ENCODE measurements at regions not wholly inside any gene's neighbourhood (a gene's known extent, or its start where the extent isn't known, plus 50 kb on each side); places are given as distances from the start of the nearest gene placed in this dataset.

DNA sequence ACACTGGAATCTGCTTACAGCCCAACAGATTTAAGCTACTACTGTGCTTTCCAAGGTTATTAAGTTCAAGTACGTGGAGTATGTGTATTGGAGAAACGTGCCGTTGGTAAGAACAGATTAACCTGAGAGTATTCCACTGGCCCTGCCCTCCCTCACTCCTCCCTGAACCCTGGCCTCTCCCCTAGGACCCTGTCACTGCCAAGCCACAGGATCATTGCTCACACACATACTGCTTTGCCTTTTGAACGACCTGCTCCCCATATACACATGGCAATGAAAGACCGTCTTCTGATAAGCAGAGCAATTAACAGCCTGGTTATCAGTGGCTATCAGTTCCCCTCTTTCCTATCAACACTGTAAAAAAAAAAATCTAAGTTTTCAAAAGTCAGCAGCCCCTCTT lies 458.9 kb upstream of the DYNLRB2 start:
- DNase-seq (ENCODE audit: low read depth in 2 of 2): no peak

DNA sequence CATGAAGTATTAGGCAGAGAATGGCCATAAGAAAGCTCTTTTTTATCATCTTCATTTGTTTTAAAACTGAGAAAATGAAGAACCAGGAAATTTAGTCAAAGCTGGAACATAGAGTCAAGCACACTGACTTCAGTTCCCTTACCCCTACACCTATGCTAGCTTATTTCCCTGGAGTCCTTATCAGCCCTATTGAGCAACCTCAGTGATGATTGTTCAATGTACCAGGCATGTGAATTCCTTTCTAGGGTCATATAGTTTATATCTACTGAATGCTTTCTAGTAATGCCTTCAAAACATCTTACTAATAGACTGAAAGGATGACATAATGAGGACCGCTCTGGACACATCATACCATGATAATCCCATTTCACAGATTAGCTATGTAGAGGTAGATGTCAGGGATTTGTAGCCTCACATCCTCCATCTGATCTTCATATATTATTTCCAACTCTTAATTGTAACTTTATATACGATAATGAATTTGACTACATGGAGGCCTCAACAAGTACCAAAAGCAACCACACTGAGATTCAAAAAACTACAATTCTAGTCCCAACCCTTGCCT lies 460.4 kb upstream of the DYNLRB2 start:
- no peak for DNase-seq (ENCODE audit: low read depth in 2 of 2)

DNA sequence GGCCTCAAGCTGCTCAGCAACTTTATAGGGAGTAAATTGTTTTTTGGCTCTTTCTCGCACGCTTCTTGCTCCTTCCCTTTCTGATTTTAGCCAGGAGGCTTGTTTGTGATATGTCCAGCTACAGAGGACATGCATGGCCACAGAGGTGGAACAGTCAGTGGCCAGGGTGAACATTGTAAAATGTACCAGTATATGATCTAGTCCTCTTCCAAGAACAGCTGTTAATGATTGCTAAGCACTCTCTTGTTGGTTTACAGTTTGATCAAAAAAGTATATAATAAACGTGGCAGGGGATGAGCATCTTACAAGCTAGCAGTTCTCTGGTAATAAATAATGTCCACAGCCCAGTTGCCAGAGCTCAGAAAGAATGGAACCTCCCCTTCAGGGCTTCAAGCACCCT lies 461.7 kb upstream of the DYNLRB2 start:
- DNase-seq (ENCODE audit: low read depth in 2 of 2): no peak

DNA sequence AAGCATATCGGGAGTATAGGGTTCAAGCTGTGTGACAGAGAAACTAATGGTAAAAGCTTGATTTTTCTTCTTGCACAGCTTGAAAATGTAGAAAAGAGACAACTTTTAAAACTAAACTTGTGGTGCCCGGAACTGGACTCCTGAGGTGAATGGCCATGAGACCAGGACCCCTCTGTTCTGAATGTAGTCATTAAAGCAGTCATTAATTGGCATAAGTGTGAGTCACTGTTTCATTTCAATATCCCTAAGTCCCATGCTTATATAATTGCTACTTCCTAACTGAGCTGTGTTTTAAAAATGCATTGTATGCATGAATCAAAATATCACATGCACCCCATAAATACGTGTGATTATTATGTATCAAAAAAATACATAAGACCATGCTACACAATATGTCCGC lies 463.1 kb upstream of the DYNLRB2 start:
- DNase-seq (ENCODE audit: low read depth in 2 of 2): no peak

DNA sequence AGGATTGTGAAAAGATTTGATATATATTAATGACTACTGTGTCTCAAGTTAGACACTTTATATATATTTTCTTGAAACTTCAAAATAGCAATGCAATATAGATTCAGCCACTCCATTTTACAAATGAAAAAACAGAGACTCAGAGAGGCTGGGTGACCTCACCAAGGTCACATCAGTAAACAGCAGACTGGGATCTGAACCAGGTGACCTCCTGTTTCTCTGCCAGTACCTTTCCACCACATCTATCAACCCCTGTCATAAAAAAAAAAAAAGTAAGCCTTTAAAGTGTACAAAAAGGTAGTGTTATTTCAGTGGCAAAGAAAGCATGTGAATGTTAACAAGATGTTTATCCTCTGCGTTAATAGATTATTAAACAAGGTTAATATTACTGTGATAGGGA lies 466.5 kb upstream of the DYNLRB2 start:
- no peak for DNase-seq (ENCODE audit: low read depth in 2 of 2)

DNA sequence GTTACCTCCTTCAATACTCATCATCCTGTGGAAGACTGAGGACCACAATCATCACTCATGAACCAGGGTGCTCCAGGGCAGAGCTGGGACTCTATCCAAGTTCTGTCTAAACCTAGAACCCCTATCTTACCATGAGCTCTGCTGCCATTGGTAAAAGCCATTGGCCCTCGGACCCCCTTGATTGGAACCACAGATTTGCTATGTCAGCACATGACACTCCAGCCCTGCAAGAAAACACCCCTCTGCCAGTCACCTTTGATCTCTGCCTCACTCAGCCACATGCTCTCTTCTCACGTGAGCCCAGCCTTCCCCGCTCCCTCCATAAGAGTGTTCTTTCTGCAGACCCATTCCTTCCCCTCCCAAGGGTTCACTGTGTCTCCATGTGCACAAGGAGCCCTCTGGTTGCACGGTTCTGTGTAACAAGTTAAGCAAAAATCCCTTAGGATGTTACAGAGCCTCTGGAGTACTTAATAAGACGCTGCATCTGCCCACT lies 468.8 kb upstream of the DYNLRB2 start:
- DNase-seq (ENCODE audit: low read depth in 2 of 2): no peak

DNA sequence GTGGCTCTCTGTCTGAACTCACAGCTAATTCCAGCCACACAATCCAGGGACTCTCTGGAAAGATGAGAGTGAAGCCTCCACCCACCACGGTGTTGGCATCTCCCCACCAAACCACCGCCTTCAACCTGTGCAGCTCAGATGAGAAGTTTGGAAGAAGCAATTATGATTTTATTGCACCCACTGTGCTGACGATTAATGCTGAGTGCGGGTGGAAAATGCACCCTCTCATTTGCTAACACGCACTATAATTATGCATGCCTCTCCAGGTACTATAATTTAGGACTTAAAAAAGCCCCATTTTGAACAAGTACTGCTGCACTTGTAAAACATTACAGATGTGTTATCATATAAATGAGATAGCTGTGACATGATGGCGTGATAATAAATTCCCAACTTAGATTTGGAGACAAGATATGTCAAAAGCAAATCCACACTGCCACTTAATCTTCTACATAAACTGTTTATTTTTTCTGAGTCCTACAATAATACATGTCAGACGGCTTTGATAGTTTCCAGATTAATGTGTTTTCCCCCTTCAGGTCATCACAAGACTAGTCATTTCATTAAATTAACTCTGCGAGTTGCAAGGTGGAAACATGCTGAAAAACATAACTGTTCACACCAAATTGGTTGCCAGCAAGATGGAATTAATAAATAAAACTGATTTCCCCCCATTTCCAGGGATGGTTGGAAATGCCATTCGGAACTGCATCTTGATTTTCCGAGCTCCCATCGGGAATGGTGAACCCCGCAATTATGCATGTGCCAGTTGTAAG lies 466.5 kb upstream of the MAF start:
- no peak for DNase-seq (ENCODE audit: low read depth in 2 of 2)

DNA sequence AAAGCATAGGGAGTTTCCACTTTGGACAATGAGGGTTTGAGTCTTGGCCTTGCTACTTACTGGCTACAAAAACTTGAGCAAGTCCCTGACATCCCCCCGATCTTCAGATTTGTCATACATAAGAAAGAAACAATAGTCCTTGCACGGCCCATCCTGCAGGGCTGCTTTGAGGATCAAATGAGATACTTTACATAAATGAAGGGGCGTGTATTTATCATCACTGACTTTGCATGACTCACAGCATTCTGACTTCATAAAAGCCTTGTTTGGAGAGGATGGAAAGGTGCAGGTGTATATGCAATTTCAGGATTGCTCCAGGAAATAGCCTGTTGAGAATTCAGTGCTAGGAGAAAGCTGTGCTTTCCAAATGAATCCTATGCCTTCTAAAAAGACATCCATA lies 465.0 kb upstream of the MAF start:
- no peak for DNase-seq (ENCODE audit: low read depth in 2 of 2)

DNA sequence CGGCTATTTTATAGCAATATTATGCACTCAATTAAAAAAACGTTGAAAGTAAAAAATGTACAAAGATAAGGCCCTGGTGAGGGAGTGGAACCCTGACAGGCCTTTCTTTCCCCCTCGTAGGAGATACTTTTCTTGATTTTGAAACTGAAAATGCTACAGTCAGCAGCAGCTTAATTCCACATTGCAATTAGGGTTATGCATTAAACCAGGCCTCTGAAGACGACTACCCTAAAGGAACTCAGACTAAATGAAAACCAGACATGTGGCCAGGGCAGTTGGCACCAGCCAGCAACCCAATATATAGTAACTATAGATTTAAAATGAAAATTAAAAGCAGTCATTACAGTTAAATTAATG lies 463.2 kb upstream of the MAF start:
- no peak for DNase-seq (ENCODE audit: low read depth in 2 of 2)

DNA sequence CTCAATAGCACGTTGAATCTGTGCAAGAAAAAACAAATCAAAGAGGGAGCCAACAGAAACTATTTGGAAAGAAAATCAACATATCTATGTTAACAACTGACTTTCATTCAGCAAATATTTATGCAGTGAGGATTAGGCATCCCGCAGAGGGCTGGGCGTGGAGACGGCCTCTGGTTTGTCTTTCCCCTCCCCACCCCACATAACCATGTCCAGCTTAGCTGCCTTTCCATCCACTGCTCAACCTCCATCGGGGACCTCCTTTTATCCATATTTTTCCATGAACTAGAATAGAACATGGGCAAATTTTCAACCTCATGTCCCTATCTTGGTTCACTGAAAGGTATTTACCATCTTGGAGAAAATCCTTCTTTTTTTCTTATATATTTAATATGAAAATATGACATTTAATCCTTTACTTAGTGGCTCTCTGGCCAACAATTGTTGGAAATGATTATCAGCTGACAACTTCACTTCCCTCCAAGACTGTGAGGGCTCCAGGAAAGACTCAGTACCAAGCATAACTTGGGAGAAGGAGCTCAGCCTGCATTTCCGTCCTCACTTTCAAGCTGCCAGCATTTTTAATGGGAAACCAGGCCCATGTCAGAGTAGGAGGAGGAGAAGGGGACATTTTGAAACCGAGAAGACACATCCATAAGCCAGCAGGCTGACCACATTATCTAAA lies 462.6 kb upstream of the MAF start:
- DNase-seq (ENCODE audit: low read depth in 2 of 2): no peak

DNA sequence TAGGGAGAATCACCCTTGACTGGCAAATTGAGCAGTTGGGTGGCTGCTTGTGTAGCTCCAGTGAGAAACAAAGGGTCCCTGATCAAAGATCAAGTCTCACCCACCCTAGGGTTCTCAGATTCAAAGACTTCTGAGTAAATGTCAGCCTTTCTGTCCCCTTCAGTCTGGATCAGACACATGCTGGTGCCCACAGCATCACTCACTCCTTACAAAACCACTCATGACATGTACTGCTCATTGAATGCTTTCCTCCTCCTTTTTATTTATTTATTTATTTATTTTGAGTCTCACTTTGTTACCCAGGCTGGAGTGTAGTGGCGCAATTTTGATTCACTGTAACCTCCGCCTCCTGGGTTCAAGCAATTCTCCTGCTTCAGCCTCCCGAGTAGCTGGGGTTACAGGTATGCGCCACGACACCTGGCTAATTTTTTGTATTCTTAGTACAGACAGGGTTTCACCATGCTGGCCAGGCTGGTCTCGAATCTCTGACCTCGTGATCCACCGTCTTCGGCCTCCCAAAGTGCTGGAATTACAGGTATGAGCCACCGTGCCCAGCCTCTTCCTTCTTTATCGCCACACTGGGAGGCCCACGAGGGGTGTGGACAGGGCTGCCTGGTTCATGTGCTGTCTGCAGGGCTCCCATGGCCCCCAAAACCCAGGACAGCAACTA lies 462.0 kb upstream of the MAF start:
- DNase-seq (ENCODE audit: low read depth in 2 of 2): no peak

DNA sequence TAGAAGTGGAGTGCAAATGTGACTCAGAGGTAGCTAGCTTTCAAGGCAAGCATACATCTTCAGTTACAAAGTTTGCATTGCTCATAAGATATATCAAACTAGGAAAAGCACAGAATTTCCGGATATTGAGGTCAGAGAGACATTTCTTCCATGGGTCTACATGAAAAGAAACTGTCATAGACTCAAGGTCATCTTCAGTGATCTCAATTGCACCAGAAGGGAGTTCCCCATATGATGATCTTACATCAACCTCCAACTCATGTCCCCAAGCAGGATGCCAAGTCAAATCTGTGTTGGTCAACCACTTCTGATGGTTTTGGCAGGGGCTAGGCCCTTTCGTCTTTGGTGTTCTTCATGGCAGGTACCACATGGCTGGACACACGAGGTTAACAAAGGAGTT lies 459.9 kb upstream of the MAF start:
- DNase-seq (ENCODE audit: low read depth in 2 of 2): no peak

DNA sequence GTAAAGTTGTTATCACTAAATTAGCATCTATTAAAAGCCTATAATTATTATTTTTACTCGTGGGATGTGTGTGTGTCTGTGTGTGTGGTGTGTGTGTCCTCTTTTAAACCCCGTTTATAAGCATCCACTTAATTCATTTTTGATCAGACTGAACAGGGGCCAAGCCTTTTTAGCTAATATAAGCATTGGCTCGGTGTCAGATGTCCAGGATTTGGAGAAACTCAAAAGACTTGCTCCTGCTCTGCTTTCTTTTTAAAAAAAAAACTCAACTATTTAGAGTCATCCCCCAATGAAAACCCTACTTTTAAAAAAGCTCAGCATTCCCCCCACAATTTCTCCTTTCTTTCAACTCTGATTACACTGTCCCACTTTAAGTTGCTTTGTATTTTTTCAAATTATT lies 459.3 kb upstream of the MAF start:
- DNase-seq (ENCODE audit: low read depth in 2 of 2): no peak

DNA sequence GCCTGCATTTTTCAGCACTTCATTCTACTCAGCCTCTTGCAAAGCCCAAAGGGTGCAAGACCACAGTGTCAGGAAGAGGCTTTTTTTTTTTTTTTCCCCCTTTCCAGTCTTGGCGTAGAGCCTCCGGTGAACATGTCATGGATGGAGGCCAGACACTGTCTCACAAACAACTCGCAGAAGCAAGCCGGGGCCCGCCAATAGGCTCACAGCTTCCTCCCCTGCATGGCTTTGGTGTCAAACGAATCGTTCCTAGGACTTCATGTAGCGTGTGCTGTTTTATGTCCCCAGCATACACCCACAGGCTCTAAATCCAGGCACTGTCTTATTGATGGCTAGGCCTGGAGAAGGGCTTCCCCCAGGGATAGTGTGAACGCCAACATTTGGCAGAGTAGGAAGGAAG lies 457.7 kb upstream of the MAF start:
- DNase-seq (ENCODE audit: low read depth in 2 of 2): no peak

DNA sequence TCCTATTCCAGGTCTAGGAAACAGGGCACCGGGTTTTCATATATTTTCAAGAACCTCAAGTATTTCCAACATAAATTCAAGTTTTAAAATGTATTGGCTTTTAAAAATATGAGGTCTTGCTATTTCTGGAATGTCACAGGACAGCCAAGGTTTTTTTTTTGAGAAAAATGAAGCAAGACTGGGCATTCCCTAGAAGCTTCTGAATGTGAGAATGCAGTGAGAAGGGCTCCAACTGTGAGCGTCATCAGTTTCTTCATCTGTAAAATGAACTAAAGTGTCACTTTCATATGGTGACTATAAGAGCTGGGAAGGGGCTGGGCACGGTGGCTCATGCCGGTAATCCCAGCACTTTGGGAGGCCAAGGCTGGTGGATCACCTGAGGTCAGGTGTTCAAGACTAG lies 455.8 kb upstream of the MAF start:
- DNase-seq (ENCODE audit: low read depth in 2 of 2): no peak

DNA sequence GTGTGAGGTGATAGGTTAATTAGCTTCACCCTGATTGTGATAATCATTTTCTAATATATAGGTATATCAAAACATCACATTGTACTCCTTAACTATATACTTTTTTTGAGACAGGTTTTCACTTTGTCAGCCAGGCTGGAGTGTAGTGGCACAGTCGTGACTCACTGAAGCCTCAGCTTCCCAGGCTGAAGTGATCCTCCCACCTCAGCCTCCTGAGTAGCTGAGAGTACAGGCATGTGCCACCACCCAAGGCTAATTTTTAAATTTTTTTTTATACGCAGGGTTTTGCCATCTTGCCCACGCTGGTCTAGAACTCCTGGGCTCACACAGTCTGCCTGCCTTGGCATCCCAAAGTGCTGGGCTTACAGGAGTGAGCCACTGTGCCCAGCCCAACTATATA lies 455.3 kb upstream of the MAF start:
- no peak for DNase-seq (ENCODE audit: low read depth in 2 of 2)

DNA sequence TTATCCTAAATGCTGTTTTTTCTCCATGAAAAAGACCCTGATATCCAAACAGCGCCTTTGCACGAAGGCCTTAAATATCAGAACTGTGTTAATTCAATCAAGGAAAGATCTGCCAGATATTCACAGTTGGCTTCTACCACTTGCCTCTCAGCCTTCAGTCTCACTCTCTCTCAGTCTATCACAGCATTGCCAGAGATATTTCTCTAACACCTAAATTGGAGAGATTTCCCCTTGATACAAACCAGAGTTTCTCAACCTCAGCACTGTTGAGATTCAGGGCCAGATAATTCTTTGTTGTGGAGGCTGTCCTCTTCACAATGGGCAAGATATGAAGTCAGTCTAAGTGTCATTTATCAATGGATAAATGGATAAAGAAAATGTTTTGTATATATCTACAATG lies 454.1 kb upstream of the MAF start:
- DNase-seq (ENCODE audit: low read depth in 2 of 2): no peak

DNA sequence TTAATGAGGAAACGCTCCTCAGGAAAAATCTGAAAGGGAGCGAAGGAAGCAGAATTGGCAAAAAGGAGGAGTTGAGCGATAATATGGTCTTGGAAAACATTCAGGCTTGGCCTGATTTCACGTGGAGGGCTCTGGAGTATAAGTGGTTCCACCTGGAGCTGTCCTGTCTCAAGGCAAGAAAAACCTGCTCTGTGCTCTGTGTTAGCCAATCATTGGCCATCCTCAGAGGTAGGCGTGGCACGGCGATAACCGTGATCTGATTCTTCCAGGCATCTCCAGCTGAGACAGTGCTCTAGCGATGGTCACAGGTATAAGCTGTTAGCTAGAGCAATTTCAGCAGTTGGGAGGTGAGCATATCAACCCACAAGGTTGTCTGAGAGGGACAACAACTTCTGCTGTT lies 450.5 kb upstream of the MAF start:
- DNase-seq (ENCODE audit: low read depth in 2 of 2): no peak

DNA sequence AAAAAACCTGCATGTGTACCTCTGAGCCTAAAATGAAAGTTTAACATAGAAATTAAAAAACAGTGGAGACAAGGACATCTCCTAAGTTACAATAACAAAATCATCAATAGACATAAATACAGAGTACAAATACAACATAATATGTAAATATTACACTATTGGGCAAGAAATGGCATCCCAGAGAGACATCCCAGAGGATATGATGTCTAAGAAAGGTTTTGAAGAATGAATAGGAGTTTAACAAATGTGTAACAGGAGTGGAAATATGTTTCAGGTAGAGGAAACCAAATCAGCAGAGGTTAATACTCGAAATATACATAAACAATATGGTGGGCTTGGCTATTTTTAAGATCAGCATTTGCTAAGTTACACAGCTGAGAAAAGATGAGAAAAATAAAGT lies 447.7 kb upstream of the MAF start:
- no peak for DNase-seq (ENCODE audit: low read depth in 2 of 2)

DNA sequence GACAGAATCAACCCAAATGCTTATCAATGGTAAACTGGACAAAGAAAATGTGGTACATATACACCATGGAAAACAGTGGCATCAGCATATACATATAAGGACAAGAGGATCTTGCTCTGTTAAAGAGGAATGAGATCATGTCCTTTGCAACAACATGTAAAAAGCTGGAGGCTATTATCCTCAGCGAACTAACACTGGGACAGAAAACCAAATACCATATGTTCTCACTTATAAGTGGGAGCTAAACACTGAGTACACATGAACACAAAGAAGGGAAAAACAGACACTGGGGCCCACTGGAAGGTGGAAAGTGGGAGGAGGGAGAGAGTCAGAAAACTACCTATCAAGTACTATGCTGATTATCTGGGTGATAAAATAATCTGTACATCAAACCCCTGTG lies 447.3 kb upstream of the MAF start:
- no peak for DNase-seq (ENCODE audit: low read depth in 2 of 2)

DNA sequence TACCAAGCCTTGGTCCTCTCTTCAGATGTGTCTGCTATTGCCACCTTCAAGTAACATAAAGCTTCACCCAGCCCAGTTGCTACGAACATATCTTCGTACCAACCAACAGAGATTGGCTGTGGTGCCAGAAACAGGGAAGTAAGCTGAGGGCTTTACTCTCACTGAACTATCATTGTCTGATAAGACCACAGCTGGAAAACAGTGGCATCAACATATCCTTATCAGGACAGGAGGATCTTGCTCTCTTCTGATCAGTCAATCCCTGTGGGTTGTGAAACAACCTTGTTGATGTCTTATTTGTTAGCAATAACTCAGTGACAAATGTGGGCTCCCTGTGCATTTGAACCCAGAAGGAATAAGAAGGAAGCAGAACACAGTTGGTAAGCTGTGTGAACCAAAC lies 446.3 kb upstream of the MAF start:
- no peak for DNase-seq (ENCODE audit: low read depth in 2 of 2)

DNA sequence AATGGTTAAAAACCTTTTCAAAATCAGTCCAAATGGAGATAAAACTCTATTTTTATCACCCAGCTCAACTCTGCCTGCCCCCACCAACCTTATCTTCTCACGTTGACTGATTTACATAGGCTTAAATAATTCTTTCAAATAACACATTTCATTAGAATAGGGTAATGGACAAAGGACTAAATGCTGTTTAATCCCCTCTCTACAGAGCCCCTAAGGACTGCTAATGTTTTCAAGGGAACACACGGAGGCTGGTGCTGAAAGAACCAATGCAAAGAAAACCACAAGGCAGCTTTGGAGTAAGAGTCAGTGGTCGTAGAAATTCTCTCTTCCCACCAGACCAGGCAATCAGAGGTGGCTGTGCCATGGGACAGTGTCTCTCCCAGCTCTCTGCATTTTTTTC lies 445.7 kb upstream of the MAF start:
- DNase-seq (ENCODE audit: low read depth in 2 of 2): no peak

DNA sequence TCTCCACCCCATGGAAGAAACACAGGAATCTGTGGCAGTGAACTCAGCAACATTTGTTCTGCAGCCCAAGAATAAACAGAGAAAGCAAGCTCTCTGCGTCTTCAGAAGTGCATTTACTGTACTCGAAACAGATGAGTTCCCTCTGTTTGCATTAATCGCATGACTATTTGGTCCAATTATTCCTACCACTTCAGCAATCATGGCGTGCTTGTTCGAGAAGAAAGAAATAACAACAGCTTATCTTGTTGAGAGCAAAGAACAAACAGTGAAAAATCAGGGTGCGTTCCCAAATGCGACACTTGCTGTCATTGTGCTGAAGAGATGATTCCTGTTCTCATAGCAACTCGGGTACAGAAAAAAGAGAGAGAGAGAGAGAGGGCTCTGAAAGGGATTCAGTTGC lies 445.3 kb upstream of the MAF start:
- DNase-seq (ENCODE audit: low read depth in 2 of 2): no peak

All from activated CD8-positive, alpha-beta memory T cell treated with anti-CD3 and anti-CD28 coated beads for 4 hours (primary cell).